SK-N-SH (cell line): ENCODE measurements at regions not wholly inside any gene's neighbourhood (a gene's known extent, or its start where the extent isn't known, plus 50 kb on each side); places are given as distances from the start of the nearest gene placed in this dataset.

Experiments
- CTCF ChIA-PET: fragments of 300-600, 350-600 bp; formaldehyde crosslinking; extraction: SDS; loops from one replicate; lab custom pipeline; 2021; lab: Yijun Ruan, JAX
- POLR2A ChIA-PET: fragments of 350-600 bp; sonication (Branson Sonifier 250); formaldehyde crosslinking; extraction: SDS; loops from one replicate; lab custom pipeline; 2020; ENCODE audit warnings: antibody characterized with exemption, inconsistent platforms; lab: Yijun Ruan, JAX
- DNase-seq: peaks from one replicate; pipeline ENCODE4 v3.0.0; 2012
- H2AFZ ChIP-seq: fragments of 200-600 bp; sonication (generic); 2 replicates; pipeline ENCODE4 v1.8.1; 2016; ENCODE audit warnings: antibody characterized with exemption, mild to moderate bottlenecking, low read depth
- H3F3A ChIP-seq: fragments of 200-600 bp; sonication (generic); replicated peaks from 2 replicates; pipeline ENCODE3; 2016; ENCODE audit warnings: antibody characterized with exemption, mild to moderate bottlenecking; ENCODE audit not compliant: insufficient read depth
- H3K27ac ChIP-seq, 2 experiments: fragments of 200-500 bp in 1 of 2; fragments of 200-600 bp in 1 of 2; sonication (Bioruptor generic) in 1 of 2; sonication (generic), shearing (Covaris generic) in 1 of 2; 2 replicates each; pipeline versions ENCODE4 v1.5.1 to v1.6.1; 2014 to 2016; ENCODE audit warnings: low read depth in 2 of 2, inconsistent platforms in 1 of 2, low read length in 1 of 2, mild to moderate bottlenecking in 1 of 2, mixed read lengths in 1 of 2
- H3K27me3 ChIP-seq: fragments of 200-600 bp; sonication (generic), shearing (Covaris generic); 2 replicates; pipeline ENCODE4 v1.6.1; 2016; ENCODE audit warnings: mixed run types; ENCODE audit not compliant: insufficient read depth
- H3K36me3 ChIP-seq, 2 experiments: fragments of 200-500 bp in 1 of 2; fragments of 200-600 bp in 1 of 2; sonication (Bioruptor generic) in 1 of 2; sonication (generic) in 1 of 2; replicated peaks in 1 of 2; 2 replicates each; pipeline versions ENCODE3 to v1.5.1; 2014 to 2016; ENCODE audit warnings: low read length in 1 of 2, mild to moderate bottlenecking in 1 of 2; ENCODE audit not compliant: insufficient read depth in 2 of 2, control insufficient read depth in 1 of 2
- H3K4me1 ChIP-seq, 2 experiments: fragments of 200-500 bp in 1 of 2; fragments of 200-600 bp in 1 of 2; sonication (Bioruptor generic) in 1 of 2; sonication (generic), shearing (Covaris generic) in 1 of 2; 2 replicates each; pipeline versions ENCODE4 v1.5.1 to v1.6.1; 2014 to 2016; ENCODE audit warnings: low read depth in 1 of 2, low read length in 1 of 2, mixed run types in 1 of 2; ENCODE audit not compliant: insufficient read depth in 2 of 2, control insufficient read depth in 1 of 2
- H3K4me2 ChIP-seq: fragments of 200-600 bp; sonication (generic), shearing (Covaris generic); 2 replicates; pipeline ENCODE4 v1.6.1; 2017; ENCODE audit warnings: mixed run types
- H3K4me3 ChIP-seq, 2 experiments: fragments of 200-500 bp in 1 of 2; fragments of 200-600 bp in 1 of 2; sonication (Bioruptor generic) in 1 of 2; sonication (generic), shearing (Covaris generic) in 1 of 2; 2 replicates each; pipeline versions ENCODE4 v1.5.1 to v1.8.1; 2014 to 2016; ENCODE audit warnings: low read depth in 2 of 2, inconsistent platforms in 1 of 2, low read length in 1 of 2, mild to moderate bottlenecking in 1 of 2, mixed read lengths in 1 of 2, moderate library complexity in 1 of 2
- H3K79me2 ChIP-seq: fragments of 200-600 bp; sonication (generic); 2 replicates; pipeline ENCODE4 v1.8.1; 2017; ENCODE audit warnings: mild to moderate bottlenecking; ENCODE audit not compliant: insufficient read depth
- H3K9ac ChIP-seq: fragments of 200-600 bp; sonication (generic); 2 replicates; pipeline ENCODE4 v1.6.1; 2017; ENCODE audit warnings: mixed run types
- H3K9me2 ChIP-seq: fragments of 200-600 bp; sonication (generic); 2 replicates; pipeline ENCODE4 v1.6.1; 2017; ENCODE audit warnings: mixed run types
- H3K9me3 ChIP-seq: fragments of 200-600 bp; sonication (generic); 2 replicates; pipeline ENCODE4 v1.6.1; 2017; ENCODE audit warnings: mixed run types, mild to moderate bottlenecking, moderate library complexity
- H4K20me1 ChIP-seq: fragments of 200-600 bp; sonication (generic); 2 replicates; pipeline ENCODE4 v1.6.1; 2017; ENCODE audit warnings: mild to moderate bottlenecking, mixed run types; ENCODE audit not compliant: insufficient read depth
- CHD2 ChIP-seq: fragments of 150-350 bp; IDR thresholded peaks from 2 replicates; pipeline ENCODE4 v1.6.1; 2018; ENCODE audit warnings: low read length; ENCODE audit not compliant: partially characterized antibody
- ELF1 ChIP-seq: IDR thresholded peaks from 2 replicates; pipeline ENCODE4 v1.4.0; 2012
- EP300 ChIP-seq, 2 experiments: IDR thresholded peaks; 2 replicates each; pipeline versions ENCODE4 v1.4.0 to v1.6.1; 2012; ENCODE audit warnings: borderline replicate concordance in 1 of 2, low read depth in 1 of 2, low read length in 1 of 2
- FOXJ3 ChIP-seq: sonication (generic); formaldehyde crosslinking; IDR thresholded peaks from 2 replicates; pipeline ENCODE4 v1.5.1; 2020; ENCODE audit warnings: mild to moderate bottlenecking, missing genetic modification reagents
- NFIC ChIP-seq: IDR thresholded peaks from 2 replicates; pipeline ENCODE4 v1.4.0; 2012; ENCODE audit warnings: borderline replicate concordance
- NRF1 ChIP-seq: IDR thresholded peaks from 2 replicates; pipeline ENCODE4 v1.6.1; 2012; ENCODE audit warnings: low read depth, mild to moderate bottlenecking, low read length
- POLR2AphosphoS5 ChIP-seq: IDR thresholded peaks from 2 replicates; pipeline ENCODE4 v1.6.1; 2012; ENCODE audit warnings: low read depth, low read length
- RCOR1 ChIP-seq: fragments of 150-350 bp; IDR thresholded peaks from 2 replicates; pipeline ENCODE4 v1.6.1; 2017; ENCODE audit warnings: antibody characterized with exemption, low read length
- SMC3 ChIP-seq: IDR thresholded peaks from 2 replicates; pipeline ENCODE4 v1.6.1; 2012; ENCODE audit warnings: low read depth, low read length, improper control_type of control experiment
- YY1 ChIP-seq: IDR thresholded peaks from 2 replicates; pipeline ENCODE4 v1.4.0; 2012; ENCODE audit warnings: low read depth, mild to moderate bottlenecking
- WGBS: methylation state at CpG from one replicate; pipeline ENCODE4 v1.1.6; 2017; ENCODE audit warnings: low lambda C conversion rate; 5-methylcytosine and 5-hydroxymethylcytosine counted together
- TF ChIP-seq, protein P1 (sequence below): IDR thresholded peaks from 2 replicates; pipeline ENCODE4 v1.4.0; 2012; ENCODE audit warnings: low read depth, borderline replicate concordance
- TF ChIP-seq, protein P2 (sequence below): IDR thresholded peaks from 2 replicates; pipeline ENCODE4; 2012
- TF ChIP-seq, protein P3 (sequence below): fragments of 150-350 bp; IDR thresholded peaks from 2 replicates; pipeline ENCODE4 v1.6.1; 2016; ENCODE audit warnings: mild to moderate bottlenecking, low read depth, low read length

DNA sequence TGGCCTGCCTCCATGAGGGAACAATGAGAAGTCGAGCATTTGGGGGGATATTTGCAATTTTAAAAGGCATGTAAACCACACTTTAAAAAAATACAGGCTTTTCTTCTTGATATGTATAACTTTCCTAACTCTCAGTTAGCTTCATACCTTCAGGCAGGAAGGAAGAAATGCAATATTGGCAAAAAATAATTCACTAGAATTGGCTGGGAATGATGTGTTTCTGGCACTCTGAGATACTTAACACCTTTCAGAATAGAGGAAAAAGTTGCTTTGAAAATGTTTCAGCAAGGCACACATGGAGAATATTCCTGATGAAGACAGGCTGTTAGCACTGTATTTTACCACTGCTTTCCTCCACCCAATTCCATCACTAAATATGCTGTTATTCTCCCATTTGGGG lies 747.6 kb downstream of the HDGFL1 start:
- Histone ChIP-seq H3K4me1 (no peaks in the 10 kb centered on the region; a peak in 1 of 4 replicates), H3K4me2 (no peak overlapping the region), H3K79me2 (no peaks in the 10 kb centered on the region), H3K9ac (no peak overlapping the region), H3F3A (no peaks in the 10 kb centered on the region), H3K27ac (no peak overlapping the region), H3K27me3 (no peaks in the 10 kb centered on the region), H3K4me3 (no peak overlapping the region), H3K36me3 (no peaks in the 10 kb centered on the region), H3K9me2 (no peaks in the 10 kb centered on the region), H4K20me1 (no peaks in the 10 kb centered on the region), H2AFZ (no peak overlapping the region), H3K9me3 (no peaks in the 10 kb centered on the region)
- POLR2A ChIA-PET, result no interaction called here
- WGBS, result 62% methylated on average over 1 of the region's 1 CpG
- CTCF ChIA-PET, result no interaction called here
- DNase-seq, result no peak
- no peak for TF ChIP-seq SMC3
- no peak for TF ChIP-seq POLR2AphosphoS5
- TF ChIP-seq YY1, result no peak
- no peak for TF ChIP-seq FOXJ3 (CRISPR knock-in tag)

DNA sequence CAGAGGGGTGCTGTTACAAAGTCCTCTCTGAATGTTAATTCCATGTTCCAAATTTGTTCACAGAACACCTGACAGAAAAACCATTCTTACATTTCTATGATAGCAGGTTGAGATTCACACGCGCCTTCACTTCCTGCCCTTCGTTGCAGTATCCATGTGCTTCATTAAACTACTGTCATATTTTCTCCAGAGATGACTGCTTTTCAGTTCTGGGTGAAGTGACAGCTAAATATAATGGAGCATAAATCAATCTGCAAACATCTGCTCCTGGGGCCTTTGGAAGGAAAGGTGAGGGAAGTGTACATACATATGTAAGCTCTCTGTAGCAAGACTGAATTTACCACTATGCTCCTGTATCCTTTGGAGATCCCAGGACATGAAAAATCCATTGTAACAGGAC lies 750.2 kb downstream of the HDGFL1 start:
- H3K36me3 ChIP-seq, result no peaks in the 10 kb centered on the region

More for the DNA sequence above, 750.2 kb downstream of the HDGFL1 start:
- TF ChIP-seq NFIC, result no peak
- TF ChIP-seq EP300 (IDR thresholded peaks at IDR 0.05; ENCODE audit: borderline replicate concordance in 1 of 2, low read depth in 1 of 2, low read length in 1 of 2), result no peak
- no peak for TF ChIP-seq CHD2
- TF ChIP-seq POLR2AphosphoS5, result no peak
- no peak for TF ChIP-seq ELF1
- TF ChIP-seq, protein P1, sequence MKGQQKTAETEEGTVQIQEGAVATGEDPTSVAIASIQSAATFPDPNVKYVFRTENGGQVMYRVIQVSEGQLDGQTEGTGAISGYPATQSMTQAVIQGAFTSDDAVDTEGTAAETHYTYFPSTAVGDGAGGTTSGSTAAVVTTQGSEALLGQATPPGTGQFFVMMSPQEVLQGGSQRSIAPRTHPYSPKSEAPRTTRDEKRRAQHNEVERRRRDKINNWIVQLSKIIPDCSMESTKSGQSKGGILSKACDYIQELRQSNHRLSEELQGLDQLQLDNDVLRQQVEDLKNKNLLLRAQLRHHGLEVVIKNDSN, result no peak
- TF ChIP-seq, protein P2, sequence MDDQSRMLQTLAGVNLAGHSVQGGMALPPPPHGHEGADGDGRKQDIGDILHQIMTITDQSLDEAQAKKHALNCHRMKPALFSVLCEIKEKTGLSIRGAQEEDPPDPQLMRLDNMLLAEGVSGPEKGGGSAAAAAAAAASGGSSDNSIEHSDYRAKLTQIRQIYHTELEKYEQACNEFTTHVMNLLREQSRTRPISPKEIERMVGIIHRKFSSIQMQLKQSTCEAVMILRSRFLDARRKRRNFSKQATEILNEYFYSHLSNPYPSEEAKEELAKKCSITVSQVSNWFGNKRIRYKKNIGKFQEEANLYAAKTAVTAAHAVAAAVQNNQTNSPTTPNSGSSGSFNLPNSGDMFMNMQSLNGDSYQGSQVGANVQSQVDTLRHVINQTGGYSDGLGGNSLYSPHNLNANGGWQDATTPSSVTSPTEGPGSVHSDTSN, result no peak
- TF ChIP-seq RCOR1, result no peak
- TF ChIP-seq, protein P3, sequence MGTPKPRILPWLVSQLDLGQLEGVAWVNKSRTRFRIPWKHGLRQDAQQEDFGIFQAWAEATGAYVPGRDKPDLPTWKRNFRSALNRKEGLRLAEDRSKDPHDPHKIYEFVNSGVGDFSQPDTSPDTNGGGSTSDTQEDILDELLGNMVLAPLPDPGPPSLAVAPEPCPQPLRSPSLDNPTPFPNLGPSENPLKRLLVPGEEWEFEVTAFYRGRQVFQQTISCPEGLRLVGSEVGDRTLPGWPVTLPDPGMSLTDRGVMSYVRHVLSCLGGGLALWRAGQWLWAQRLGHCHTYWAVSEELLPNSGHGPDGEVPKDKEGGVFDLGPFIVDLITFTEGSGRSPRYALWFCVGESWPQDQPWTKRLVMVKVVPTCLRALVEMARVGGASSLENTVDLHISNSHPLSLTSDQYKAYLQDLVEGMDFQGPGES, result no peak
- no peak for TF ChIP-seq NRF1
- Histone ChIP-seq H3K27ac (no peak overlapping the region; a peak in 1 of 4 replicates), H3F3A (no peaks in the 10 kb centered on the region), H3K4me1 (no peaks in the 10 kb centered on the region; a peak in 1 of 4 replicates), H3K4me3 (no peak overlapping the region), H4K20me1 (no peaks in the 10 kb centered on the region), H3K4me2 (no peak overlapping the region), H3K9ac (no peak overlapping the region), H3K9me2 (no peaks in the 10 kb centered on the region), H3K79me2 (no peaks in the 10 kb centered on the region), H3K9me3 (no peaks in the 10 kb centered on the region), H3K27me3 (no peaks in the 10 kb centered on the region), H2AFZ (no peak overlapping the region)
- DNase-seq, result no peak
- 92% methylated on average over 3 of the region's 3 CpGs for WGBS
- POLR2A ChIA-PET, result no interaction called here
- CTCF ChIA-PET, result interaction anchor here (1.2 to 1.4 kb wide), 2 partner anchors 11 to 19 kb away, joined by 3 to 4 read pairs; no protein-coding TSS in a partner anchor
